Astrocyte (in vitro differentiated cells and primary cell): ENCODE measurements at regions not wholly inside any gene's neighbourhood (a gene's known extent, or its start where the extent isn't known, plus 50 kb on each side); places are given as distances from the start of the nearest gene placed in this dataset.

Source experiments
- DNase-seq: peaks from one replicate; pipeline ENCODE4 v3.0.0-alpha.2; 2010; ENCODE audit warnings: low read depth
- FAIRE-seq: peaks from 2 replicates; lab custom pipeline; 2011; peaks lifted over from hg19 to GRCh38; lab: Jason Lieb, UNC
- H2AFZ ChIP-seq: 2 replicates; pipeline ENCODE4 v1.6.0; 2012; ENCODE audit warnings: low read depth, low read length, inconsistent platforms
- H3K27ac ChIP-seq: 2 replicates; pipeline ENCODE4 v1.5.1; 2011; ENCODE audit warnings: low read depth, low read length, inconsistent platforms
- H3K27me3 ChIP-seq: 2 replicates; pipeline ENCODE4 v1.6.0; 2011; ENCODE audit warnings: low read length, inconsistent platforms; ENCODE audit not compliant: insufficient read depth
- H3K36me3 ChIP-seq: 2 replicates; pipeline ENCODE4 v1.5.1; 2011; ENCODE audit warnings: low read length, inconsistent platforms; ENCODE audit not compliant: insufficient read depth
- H3K4me1 ChIP-seq: 2 replicates; pipeline ENCODE4 v1.5.1; 2011; ENCODE audit warnings: low read length, inconsistent platforms; ENCODE audit not compliant: insufficient read depth
- H3K4me2 ChIP-seq: 2 replicates; pipeline ENCODE4 v1.6.0; 2012; ENCODE audit warnings: low read length, inconsistent platforms
- H3K4me3 ChIP-seq: 2 replicates; pipeline ENCODE4 v1.5.1; 2011; ENCODE audit warnings: low read depth, mild to moderate bottlenecking, low read length, inconsistent platforms; ENCODE audit not compliant: insufficient read depth
- H3K79me2 ChIP-seq: 2 replicates; pipeline ENCODE4 v1.6.0; 2012; ENCODE audit warnings: mild to moderate bottlenecking, low read length, inconsistent platforms; ENCODE audit not compliant: insufficient read depth
- H3K9ac ChIP-seq: 2 replicates; pipeline ENCODE4 v1.6.0; 2012; ENCODE audit warnings: mild to moderate bottlenecking, low read length, inconsistent platforms
- H3K9me3 ChIP-seq: 2 replicates; pipeline ENCODE4 v1.5.1; 2012; ENCODE audit warnings: low read depth, mild to moderate bottlenecking, low read length, inconsistent platforms; ENCODE audit not compliant: insufficient read depth
- H4K20me1 ChIP-seq: 2 replicates; pipeline ENCODE4 v1.6.0; 2012; ENCODE audit warnings: low read length, inconsistent platforms; ENCODE audit not compliant: insufficient read depth
- H3K27ac Mint-ChIP-seq: one replicate; pipeline ENCODE4 v1.8.0; 2021; ENCODE audit warnings: mild to moderate bottlenecking, mixed read lengths; ENCODE audit not compliant: unreplicated experiment
- H3K27me3 Mint-ChIP-seq: one replicate; pipeline ENCODE4 v1.8.0; 2021; ENCODE audit warnings: low read depth, mixed read lengths; ENCODE audit not compliant: unreplicated experiment
- H3K36me3 Mint-ChIP-seq: one replicate; pipeline ENCODE4 v1.8.0; 2021; ENCODE audit warnings: low read depth, mixed read lengths; ENCODE audit not compliant: unreplicated experiment
- H3K4me1 Mint-ChIP-seq: one replicate; pipeline ENCODE4 v1.8.0; 2021; ENCODE audit warnings: low read depth, mixed read lengths; ENCODE audit not compliant: unreplicated experiment
- H3K4me3 Mint-ChIP-seq: one replicate; pipeline ENCODE4 v1.8.0; 2021; ENCODE audit warnings: mild to moderate bottlenecking, moderate library complexity, mixed read lengths; ENCODE audit not compliant: unreplicated experiment
- H3K9me3 Mint-ChIP-seq: one replicate; pipeline ENCODE4 v1.8.0; 2021; ENCODE audit warnings: mild to moderate bottlenecking, mixed read lengths; ENCODE audit not compliant: unreplicated experiment
- EZH2 ChIP-seq: IDR thresholded peaks from 2 replicates; pipeline ENCODE4 v1.6.1; 2012; ENCODE audit warnings: mild to moderate bottlenecking, low read length, inconsistent platforms; ENCODE audit not compliant: insufficient read depth
- TF ChIP-seq, protein P1 (sequence below): IDR thresholded peaks from 2 replicates; pipeline ENCODE4 v1.5.1; 2011; ENCODE audit warnings: low read depth, mild to moderate bottlenecking, inconsistent platforms, low read length, moderate library complexity; ENCODE audit not compliant: insufficient read depth

GRCh38 chr3:107959550-107960154 is 131.2 kb downstream of the CD47 start:
- TF ChIP-seq EZH2: no peak
- TF ChIP-seq, protein P1, sequence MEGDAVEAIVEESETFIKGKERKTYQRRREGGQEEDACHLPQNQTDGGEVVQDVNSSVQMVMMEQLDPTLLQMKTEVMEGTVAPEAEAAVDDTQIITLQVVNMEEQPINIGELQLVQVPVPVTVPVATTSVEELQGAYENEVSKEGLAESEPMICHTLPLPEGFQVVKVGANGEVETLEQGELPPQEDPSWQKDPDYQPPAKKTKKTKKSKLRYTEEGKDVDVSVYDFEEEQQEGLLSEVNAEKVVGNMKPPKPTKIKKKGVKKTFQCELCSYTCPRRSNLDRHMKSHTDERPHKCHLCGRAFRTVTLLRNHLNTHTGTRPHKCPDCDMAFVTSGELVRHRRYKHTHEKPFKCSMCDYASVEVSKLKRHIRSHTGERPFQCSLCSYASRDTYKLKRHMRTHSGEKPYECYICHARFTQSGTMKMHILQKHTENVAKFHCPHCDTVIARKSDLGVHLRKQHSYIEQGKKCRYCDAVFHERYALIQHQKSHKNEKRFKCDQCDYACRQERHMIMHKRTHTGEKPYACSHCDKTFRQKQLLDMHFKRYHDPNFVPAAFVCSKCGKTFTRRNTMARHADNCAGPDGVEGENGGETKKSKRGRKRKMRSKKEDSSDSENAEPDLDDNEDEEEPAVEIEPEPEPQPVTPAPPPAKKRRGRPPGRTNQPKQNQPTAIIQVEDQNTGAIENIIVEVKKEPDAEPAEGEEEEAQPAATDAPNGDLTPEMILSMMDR: no peak
- H3K27me3 ChIP-seq: peaks cover 4% of the 10 kb centered on the region
- no peak overlapping the region for H3K4me3 Mint-ChIP-seq
- no peak overlapping the region for H3K27ac ChIP-seq
- H3K4me2 ChIP-seq: no peak overlapping the region
- H3K36me3 ChIP-seq: no peaks in the 10 kb centered on the region
- no peak overlapping the region for H3K4me3 ChIP-seq
- no peak overlapping the region for H2AFZ ChIP-seq
- no peak overlapping the region for H3K27ac Mint-ChIP-seq
- H3K4me1 ChIP-seq: no peaks in the 10 kb centered on the region
- H3K9me3 Mint-ChIP-seq: peaks cover 3% of the 10 kb centered on the region
- H3K9ac ChIP-seq: no peak overlapping the region
- peaks cover 6% of the 10 kb centered on the region for H3K27me3 Mint-ChIP-seq
- H3K9me3 ChIP-seq: no peaks in the 10 kb centered on the region
- DNase-seq (no peak), FAIRE-seq (no peak)
- H3K4me1 Mint-ChIP-seq: peaks cover 13% of the 10 kb centered on the region
- no peaks in the 10 kb centered on the region for H3K79me2 ChIP-seq
- H4K20me1 ChIP-seq: no peaks in the 10 kb centered on the region
- no peaks in the 10 kb centered on the region for H3K36me3 Mint-ChIP-seq

DNA sequence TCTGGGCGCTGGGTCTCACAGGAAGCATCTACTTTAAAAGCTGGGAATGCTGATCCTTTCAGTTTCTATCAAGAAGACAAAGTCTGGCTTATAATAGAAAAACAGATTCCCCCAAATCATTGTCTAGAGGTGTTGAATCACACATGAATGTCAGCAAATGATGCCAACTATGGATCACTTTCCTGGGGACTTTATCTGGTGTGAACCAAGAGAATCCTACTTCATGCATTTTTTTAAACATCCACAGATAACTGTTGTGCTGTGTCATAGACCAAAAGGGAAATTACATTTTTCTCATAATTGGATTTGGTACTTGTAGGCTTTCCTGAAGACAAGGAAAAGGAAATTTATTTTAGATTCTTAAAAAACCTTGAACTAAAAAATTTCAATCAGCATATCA is 132.7 kb downstream of the CD47 start:
- TF ChIP-seq, protein P1: no peak
- no peak overlapping the region for H3K9ac ChIP-seq
- no peaks in the 10 kb centered on the region for H3K9me3 ChIP-seq
- Mint-ChIP-seq H3K4me3 (no peak overlapping the region), H3K27ac (no peak overlapping the region), H3K27me3 (peaks cover 5% of the 10 kb centered on the region), H3K4me1 (peaks cover 13% of the 10 kb centered on the region), H3K36me3 (no peaks in the 10 kb centered on the region), H3K9me3 (no peaks in the 10 kb centered on the region)
- no peak overlapping the region for H3K4me3 ChIP-seq
- no peaks in the 10 kb centered on the region for H3K36me3 ChIP-seq
- no peaks in the 10 kb centered on the region for H3K79me2 ChIP-seq
- H3K27me3 ChIP-seq: peaks cover 4% of the 10 kb centered on the region
- H4K20me1 ChIP-seq: no peaks in the 10 kb centered on the region
- FAIRE-seq (peak; percentile 26), DNase-seq (peak; percentile 16)
- no peak overlapping the region for H3K4me2 ChIP-seq
- H2AFZ ChIP-seq: no peak overlapping the region
- no peak overlapping the region for H3K27ac ChIP-seq
- H3K4me1 ChIP-seq: no peaks in the 10 kb centered on the region
